Duodenal mucosa (tissue), 2 donors: ENCODE measurements at regions not wholly inside any gene's neighbourhood (a gene's known extent, or its start where the extent isn't known, plus 50 kb on each side); places are given as distances from the start of the nearest gene placed in this dataset.

Experiments
- H3K27ac ChIP-seq: one replicate; pipeline ENCODE4 v1.7.0; 2013; ENCODE audit warnings: low read depth, low read length
- H3K27me3 ChIP-seq, 2 donors: one replicate each; pipeline ENCODE4 v1.7.0; 2013; ENCODE audit warnings: low read length in 2 of 2, control low read depth in 1 of 2; ENCODE audit not compliant: insufficient read depth in 2 of 2, control insufficient read depth in 1 of 2
- H3K36me3 ChIP-seq, 2 donors: one replicate each; pipeline ENCODE4 v1.7.0; 2013; ENCODE audit warnings: low read length in 2 of 2, control low read depth in 1 of 2; ENCODE audit not compliant: insufficient read depth in 2 of 2, control insufficient read depth in 1 of 2
- H3K4me1 ChIP-seq, 2 donors: one replicate each; pipeline ENCODE4 v1.7.0; 2013; ENCODE audit warnings: low read length in 2 of 2, control low read depth in 1 of 2; ENCODE audit not compliant: insufficient read depth in 2 of 2, control insufficient read depth in 1 of 2
- H3K4me3 ChIP-seq, 2 donors: one replicate each; pipeline ENCODE4 v1.7.0; 2013; ENCODE audit warnings: low read length in 2 of 2, low read depth in 1 of 2
- H3K9ac ChIP-seq, 2 donors: one replicate each; pipeline ENCODE4 v1.7.0; 2013; ENCODE audit warnings: low read length in 2 of 2, low read depth in 1 of 2
- H3K9me3 ChIP-seq, 2 donors: one replicate each; pipeline ENCODE4 v1.7.0; 2013; ENCODE audit warnings: low read length in 2 of 2, control low read depth in 1 of 2; ENCODE audit not compliant: control insufficient read depth in 1 of 2

DNA sequence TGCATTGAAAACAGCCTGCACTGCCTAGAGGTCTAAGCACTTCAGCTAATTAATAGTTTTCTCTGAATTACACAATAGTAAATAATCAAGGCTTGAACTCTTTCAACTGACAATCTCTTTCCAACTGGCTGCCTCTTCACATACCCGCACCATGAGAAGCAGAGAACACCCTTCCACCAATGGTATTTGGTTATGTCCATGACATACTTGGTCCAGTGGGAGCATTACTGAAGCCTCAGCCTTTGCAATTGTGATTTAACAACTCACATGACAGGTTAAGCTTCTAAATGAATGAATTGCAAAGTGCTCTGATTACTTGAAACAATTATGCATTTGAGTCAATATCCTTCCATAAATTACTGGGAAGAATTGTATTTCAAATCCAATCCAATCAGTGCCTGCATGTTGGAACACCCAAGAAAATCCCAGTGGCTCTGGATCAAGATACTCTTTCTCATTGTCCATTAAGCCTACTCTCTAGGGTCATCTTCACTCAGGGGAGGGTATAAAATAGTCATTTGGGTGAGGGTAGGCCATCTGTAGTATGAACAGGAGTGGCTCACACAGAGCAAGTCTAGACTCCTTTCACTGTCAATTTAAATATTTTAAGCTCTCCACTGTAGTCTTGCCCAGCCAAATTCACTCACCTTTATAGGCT is 101.1 kb downstream of the HS1BP3 start:
- Histone ChIP-seq H3K4me1 (no peaks in the 10 kb centered on the region), H3K27ac (no peak overlapping the region), H3K4me3 (no peak overlapping the region), H3K9ac (no peak overlapping the region), H3K36me3 (no peaks in the 10 kb centered on the region), H3K9me3 (no peaks in the 10 kb centered on the region), H3K27me3 (no peaks in the 10 kb centered on the region)

DNA sequence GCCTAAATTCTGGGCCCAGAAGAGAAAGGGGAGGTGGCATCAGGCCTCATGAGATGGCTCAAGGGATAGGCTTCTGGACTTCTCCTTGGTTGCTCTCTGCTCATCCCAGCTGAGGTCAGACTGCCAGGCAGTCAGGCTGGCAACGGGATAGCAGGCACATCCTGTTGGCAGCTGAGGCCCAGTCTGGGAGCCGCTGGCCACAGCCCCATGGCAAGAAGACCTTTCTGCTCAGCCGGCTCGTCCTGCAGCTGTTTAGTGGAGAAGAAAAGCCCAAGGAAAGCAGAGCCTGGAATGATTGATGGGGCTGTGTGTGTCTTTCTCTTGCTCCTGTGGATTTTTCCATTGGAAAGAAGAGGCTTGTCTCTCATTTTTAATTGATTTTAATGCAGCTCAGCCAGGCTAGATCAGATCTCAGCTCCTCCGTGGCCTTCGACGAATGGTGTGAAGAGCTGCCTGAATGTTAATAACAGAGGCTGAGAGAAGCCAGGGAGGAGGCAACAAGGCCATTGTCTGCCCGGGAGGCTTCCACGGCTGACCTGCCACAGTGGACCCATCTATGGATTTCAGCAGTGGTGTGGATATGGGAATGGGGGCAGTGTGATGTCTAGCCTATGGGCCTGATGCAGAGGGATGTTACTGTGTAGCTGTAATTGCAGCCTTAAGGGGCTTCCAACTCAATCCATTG is 99.5 kb downstream of the HS1BP3 start:
- no peak overlapping the region for H3K9ac ChIP-seq
- no peaks in the 10 kb centered on the region for H3K27me3 ChIP-seq
- no peaks in the 10 kb centered on the region for H3K36me3 ChIP-seq
- H3K4me3 ChIP-seq: no peak overlapping the region
- no peak overlapping the region for H3K27ac ChIP-seq
- no peaks in the 10 kb centered on the region for H3K4me1 ChIP-seq
- no peaks in the 10 kb centered on the region for H3K9me3 ChIP-seq

DNA sequence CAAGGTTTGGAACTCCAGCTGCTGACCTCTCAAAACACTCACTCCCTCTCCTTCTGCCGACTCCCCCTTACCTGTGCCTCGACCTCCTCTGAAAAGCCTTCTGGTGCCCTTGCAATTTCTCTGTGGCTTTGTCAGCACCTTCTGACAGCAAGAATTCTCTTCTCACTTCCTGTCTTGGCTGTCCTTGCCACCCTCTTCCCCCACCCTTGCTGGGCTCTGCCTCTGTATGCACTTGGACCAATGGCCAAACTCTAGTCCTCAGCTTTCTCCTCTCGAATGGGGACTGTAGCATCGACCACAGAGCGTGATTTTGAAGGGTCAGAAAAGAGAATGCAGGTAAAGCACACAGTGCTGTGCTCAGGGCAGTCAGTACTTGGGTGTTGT is 99.0 kb downstream of the HS1BP3 start:
- H3K4me1 ChIP-seq: no peaks in the 10 kb centered on the region
- no peak overlapping the region for H3K4me3 ChIP-seq
- H3K36me3 ChIP-seq: no peaks in the 10 kb centered on the region
- no peak overlapping the region for H3K27ac ChIP-seq
- H3K9me3 ChIP-seq: no peaks in the 10 kb centered on the region
- no peaks in the 10 kb centered on the region for H3K27me3 ChIP-seq
- no peak overlapping the region for H3K9ac ChIP-seq

DNA sequence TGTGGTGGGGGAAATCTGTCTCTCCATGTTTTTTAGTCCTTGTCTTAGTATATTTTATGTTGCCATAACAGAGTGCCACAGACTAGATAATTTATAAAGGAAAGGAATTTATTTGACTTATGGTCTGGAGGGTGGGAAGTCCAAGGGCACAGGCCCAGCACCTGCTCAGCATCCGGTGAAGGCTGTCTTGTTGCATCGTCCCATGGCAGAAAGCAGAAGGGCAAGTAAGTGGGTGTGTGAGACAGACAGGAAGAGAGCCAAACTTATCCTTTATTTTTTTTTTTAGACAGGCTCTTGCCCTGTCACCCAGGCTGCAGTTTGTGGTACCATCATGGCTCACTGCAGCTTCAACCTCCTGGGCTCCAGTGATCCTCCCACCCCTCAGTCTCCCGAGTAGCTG is 98.1 kb downstream of the HS1BP3 start:
- H3K36me3 ChIP-seq: no peaks in the 10 kb centered on the region
- no peaks in the 10 kb centered on the region for H3K27me3 ChIP-seq
- H3K9me3 ChIP-seq: no peaks in the 10 kb centered on the region
- no peaks in the 10 kb centered on the region for H3K4me1 ChIP-seq
- H3K9ac ChIP-seq: no peak overlapping the region
- no peak overlapping the region for H3K27ac ChIP-seq
- H3K4me3 ChIP-seq: no peak overlapping the region

DNA sequence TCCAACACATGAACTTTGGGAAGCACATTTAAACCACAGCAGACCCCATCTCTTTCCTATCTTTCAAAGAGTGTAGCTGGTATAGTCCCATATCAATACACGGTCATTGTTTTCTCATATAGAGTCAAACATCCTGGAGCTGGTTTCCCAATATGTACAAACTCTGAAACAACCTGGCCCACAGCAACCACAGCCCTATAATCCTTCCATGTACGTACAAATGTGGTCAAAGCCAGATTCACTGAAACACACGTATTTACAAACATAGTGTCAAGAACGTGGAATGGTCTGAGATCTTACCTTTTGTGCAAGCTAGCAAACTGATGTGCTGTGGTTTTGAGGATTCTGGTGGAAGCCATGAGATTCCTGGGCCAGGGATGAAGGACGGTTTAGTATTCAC is 97.3 kb downstream of the HS1BP3 start:
- Histone ChIP-seq H3K27me3 (no peaks in the 10 kb centered on the region), H3K27ac (no peak overlapping the region), H3K36me3 (no peaks in the 10 kb centered on the region), H3K9ac (no peak overlapping the region), H3K4me3 (no peak overlapping the region), H3K9me3 (no peaks in the 10 kb centered on the region), H3K4me1 (no peaks in the 10 kb centered on the region)

DNA sequence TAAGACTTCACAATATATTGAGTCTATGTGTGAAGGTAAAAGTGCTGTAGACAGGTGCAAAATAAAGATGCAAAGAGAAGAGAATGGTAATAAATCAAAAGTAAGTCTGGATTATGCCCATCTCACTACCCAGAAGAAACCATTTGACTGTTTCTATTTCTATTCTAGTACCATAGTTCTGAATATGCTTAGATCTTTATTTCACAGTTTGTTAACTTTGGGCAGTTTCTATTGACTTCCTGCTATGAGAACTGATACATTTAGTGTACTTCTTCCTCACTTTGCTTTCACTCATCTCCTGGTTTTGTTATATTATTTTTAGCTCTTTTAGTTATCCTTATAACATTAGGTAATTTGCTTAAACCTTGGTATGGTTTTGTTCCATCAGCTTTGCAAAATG is 94.9 kb downstream of the HS1BP3 start:
- Histone ChIP-seq H3K27me3 (no peaks in the 10 kb centered on the region), H3K4me1 (no peaks in the 10 kb centered on the region), H3K9me3 (no peaks in the 10 kb centered on the region), H3K4me3 (no peak overlapping the region), H3K36me3 (no peaks in the 10 kb centered on the region), H3K27ac (no peak overlapping the region), H3K9ac (no peak overlapping the region)

DNA sequence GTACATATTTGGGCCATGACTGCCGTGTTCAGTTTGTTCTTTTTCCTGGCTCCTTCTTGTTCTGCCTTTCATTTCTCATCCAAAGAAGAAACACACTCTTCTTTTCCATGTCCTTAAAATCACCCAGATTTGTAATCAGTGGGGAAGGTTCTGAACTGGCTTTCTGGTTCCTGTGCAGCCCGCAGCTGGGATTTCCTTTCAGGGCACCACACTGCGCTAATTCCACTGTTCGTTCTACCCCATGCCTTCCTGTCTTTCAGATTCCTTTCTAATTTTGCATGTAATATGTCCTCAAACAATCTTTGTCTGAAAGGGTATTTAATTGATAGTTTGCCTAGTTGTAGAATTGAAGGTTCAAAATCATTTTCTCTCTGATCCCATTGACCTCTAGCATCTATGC is 94.1 kb downstream of the HS1BP3 start:
- Histone ChIP-seq H3K27ac (no peak overlapping the region), H3K9ac (no peak overlapping the region), H3K36me3 (no peaks in the 10 kb centered on the region), H3K4me1 (no peaks in the 10 kb centered on the region), H3K27me3 (no peaks in the 10 kb centered on the region), H3K4me3 (no peak overlapping the region), H3K9me3 (no peaks in the 10 kb centered on the region)

DNA sequence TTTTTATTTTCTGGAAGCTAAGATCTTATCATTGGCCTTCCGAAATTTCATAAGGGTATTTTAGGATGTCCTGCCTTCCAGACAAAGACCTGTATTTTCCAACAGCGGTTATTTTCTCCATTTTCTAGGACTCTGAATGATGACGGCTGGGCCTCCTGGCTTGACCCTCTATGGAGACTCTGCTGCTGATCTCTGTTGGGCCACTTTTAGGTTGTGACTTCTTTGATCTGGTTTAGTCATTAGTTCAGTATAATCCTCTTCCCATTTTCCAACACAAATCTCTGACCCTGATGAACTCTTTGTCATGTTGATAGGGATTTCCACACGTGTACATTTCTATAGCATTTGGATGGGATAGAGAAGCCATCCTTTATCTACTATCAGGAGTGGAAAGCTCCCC is 93.7 kb downstream of the HS1BP3 start:
- Histone ChIP-seq H3K9ac (no peak overlapping the region), H3K27ac (no peak overlapping the region), H3K36me3 (no peaks in the 10 kb centered on the region)

DNA sequence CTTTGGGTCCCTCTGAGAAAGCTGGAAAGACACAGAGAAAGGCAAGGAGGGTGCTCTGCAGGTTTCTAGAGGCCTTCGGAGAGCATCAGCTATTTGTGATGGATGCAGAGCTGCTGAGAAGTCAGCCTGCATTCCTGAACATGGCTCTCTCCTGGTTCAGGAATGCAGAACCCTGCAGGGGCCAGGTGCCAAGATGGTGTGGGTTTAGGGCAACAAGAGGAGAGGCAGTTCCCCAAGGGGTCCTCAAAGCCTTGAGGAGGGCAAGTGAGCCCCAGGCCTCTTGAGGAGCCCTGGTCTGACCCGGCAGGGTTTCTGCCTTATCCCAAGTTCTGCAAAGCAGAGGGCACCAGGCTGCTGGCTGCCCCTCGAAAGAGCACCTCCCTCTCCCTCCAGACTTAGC is 93.3 kb downstream of the HS1BP3 start:
- Histone ChIP-seq H3K27me3 (no peaks in the 10 kb centered on the region), H3K9ac (no peak overlapping the region), H3K4me1 (no peaks in the 10 kb centered on the region), H3K9me3 (no peaks in the 10 kb centered on the region), H3K27ac (no peak overlapping the region), H3K36me3 (no peaks in the 10 kb centered on the region), H3K4me3 (no peak overlapping the region)

More for the DNA sequence above, 93.7 kb downstream of the HS1BP3 start:
- Histone ChIP-seq H3K4me1 (no peaks in the 10 kb centered on the region), H3K27me3 (no peaks in the 10 kb centered on the region), H3K4me3 (no peak overlapping the region), H3K9me3 (no peaks in the 10 kb centered on the region)

DNA sequence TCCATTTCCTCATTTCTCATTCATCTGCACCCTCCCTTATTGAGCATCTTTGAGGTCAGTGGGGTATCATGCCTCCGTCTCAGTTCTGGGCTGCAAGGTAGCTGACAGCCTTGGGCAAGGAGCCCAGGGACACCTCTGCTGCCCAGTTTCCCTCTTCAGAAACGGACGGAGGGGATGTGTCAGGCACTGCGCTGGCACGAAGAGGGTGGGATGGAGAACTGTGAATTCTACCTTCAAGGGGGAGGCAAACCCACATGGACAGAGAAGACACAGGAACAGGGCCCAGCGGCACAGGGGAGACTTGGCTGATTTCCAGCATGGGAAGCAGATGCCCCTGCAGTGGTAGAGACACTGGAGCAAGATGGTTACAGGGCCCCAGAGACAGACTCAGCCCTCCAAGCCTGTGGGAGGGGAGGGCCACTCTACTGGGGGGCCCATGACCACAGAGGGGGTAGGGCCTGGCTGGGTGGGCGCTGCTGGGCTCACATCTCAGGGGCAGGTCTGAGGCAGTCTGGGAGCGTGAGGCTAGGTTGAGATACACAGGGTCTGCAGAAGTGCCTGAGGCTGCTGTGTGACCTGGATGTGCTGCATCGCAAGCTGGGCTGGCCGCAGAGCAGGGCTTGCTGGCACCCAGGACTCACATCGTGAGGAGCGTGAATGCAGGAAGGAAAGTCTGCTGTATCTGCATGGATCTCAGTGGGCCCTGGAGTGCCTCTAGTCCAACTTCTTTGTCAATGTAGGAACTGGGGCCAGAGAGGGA is 92.3 kb downstream of the HS1BP3 start:
- Histone ChIP-seq H3K36me3 (no peaks in the 10 kb centered on the region), H3K27ac (no peak overlapping the region), H3K27me3 (no peaks in the 10 kb centered on the region), H3K9ac (no peak overlapping the region), H3K9me3 (no peaks in the 10 kb centered on the region), H3K4me1 (no peaks in the 10 kb centered on the region), H3K4me3 (no peak overlapping the region)
